Smooth muscle cell (in vitro differentiated cells): ENCODE measurements at regions not wholly inside any gene's neighbourhood (a gene's known extent, or its start where the extent isn't known, plus 50 kb on each side); places are given as distances from the start of the nearest gene placed in this dataset.

ENCODE experiments used
- DNase-seq: peaks from one replicate; lab custom pipeline; 2025; ENCODE audit not compliant: unreplicated experiment; lab: John Stamatoyannopoulos, UW
- H2AFZ ChIP-seq: fragments of 200-600 bp; sonication (generic); 2 replicates; pipeline ENCODE4 v1.6.0; 2016; ENCODE audit warnings: antibody characterized with exemption, low read depth, mild to moderate bottlenecking
- H3F3A ChIP-seq: fragments of 200-600 bp; sonication (generic); 2 replicates; pipeline ENCODE4 v1.6.0; 2017; ENCODE audit warnings: antibody characterized with exemption, low read depth
- H3K27ac ChIP-seq: fragments of 200-600 bp; sonication (generic); 2 replicates; pipeline ENCODE4 v1.5.1; 2016; ENCODE audit warnings: low read depth, mild to moderate bottlenecking
- H3K27me3 ChIP-seq: fragments of 200-600 bp; sonication (generic); 2 replicates; pipeline ENCODE4 v1.6.1; 2016; ENCODE audit warnings: low read depth, mild to moderate bottlenecking
- H3K36me3 ChIP-seq: fragments of 200-600 bp; sonication (generic); 2 replicates; pipeline ENCODE4 v1.5.1; 2016; ENCODE audit warnings: low read depth
- H3K4me1 ChIP-seq: fragments of 200-600 bp; sonication (generic); 2 replicates; pipeline ENCODE4 v1.5.1; 2016; ENCODE audit warnings: low read depth
- H3K4me2 ChIP-seq: fragments of 200-600 bp; sonication (generic); 2 replicates; pipeline ENCODE4 v1.6.0; 2016; ENCODE audit warnings: mild to moderate bottlenecking
- H3K4me3 ChIP-seq: fragments of 200-600 bp; sonication (generic); 2 replicates; pipeline ENCODE4 v1.5.1; 2016; ENCODE audit warnings: mild to moderate bottlenecking
- H3K79me2 ChIP-seq: fragments of 200-600 bp; sonication (generic); 2 replicates; pipeline ENCODE4 v1.6.0; 2016; ENCODE audit warnings: low read depth, mild to moderate bottlenecking
- H3K9ac ChIP-seq: fragments of 200-600 bp; sonication (generic); 2 replicates; pipeline ENCODE4 v1.6.0; 2016; ENCODE audit warnings: low read depth
- H3K9me3 ChIP-seq: fragments of 200-600 bp; sonication (generic); replicated peaks from 2 replicates; pipeline ENCODE4 v1.5.1; 2016; ENCODE audit warnings: low read depth
- H4K20me1 ChIP-seq: fragments of 200-600 bp; sonication (generic); 2 replicates; pipeline ENCODE4 v1.6.0; 2016; ENCODE audit warnings: low read depth
- WGBS: methylation state at CpG from one replicate; pipeline ENCODE4 v1.1.7; 2016; ENCODE audit warnings: low lambda C conversion rate; 5-methylcytosine and 5-hydroxymethylcytosine counted together
- TF ChIP-seq, protein P1 (sequence below): fragments of 200-600 bp; sonication (generic); IDR thresholded peaks from 2 replicates; pipeline ENCODE4 v1.5.1; 2017; ENCODE audit warnings: borderline replicate concordance, mild to moderate bottlenecking, antibody characterized with exemption; ENCODE audit not compliant: insufficient read depth, poor library complexity, severe bottlenecking

- no peak overlapping the region for H2AFZ ChIP-seq
- H4K20me1 ChIP-seq: no peaks in the 10 kb centered on the region
- peaks cover 3% of the 10 kb centered on the region for H3F3A ChIP-seq
- H3K27ac ChIP-seq: no peak overlapping the region
- H3K9ac ChIP-seq: no peak overlapping the region
- H3K36me3 ChIP-seq: no peaks in the 10 kb centered on the region
- DNase-seq: no peak
- H3K4me3 ChIP-seq: no peak overlapping the region
- no peaks in the 10 kb centered on the region for H3K9me3 ChIP-seq
- TF ChIP-seq, protein P1, sequence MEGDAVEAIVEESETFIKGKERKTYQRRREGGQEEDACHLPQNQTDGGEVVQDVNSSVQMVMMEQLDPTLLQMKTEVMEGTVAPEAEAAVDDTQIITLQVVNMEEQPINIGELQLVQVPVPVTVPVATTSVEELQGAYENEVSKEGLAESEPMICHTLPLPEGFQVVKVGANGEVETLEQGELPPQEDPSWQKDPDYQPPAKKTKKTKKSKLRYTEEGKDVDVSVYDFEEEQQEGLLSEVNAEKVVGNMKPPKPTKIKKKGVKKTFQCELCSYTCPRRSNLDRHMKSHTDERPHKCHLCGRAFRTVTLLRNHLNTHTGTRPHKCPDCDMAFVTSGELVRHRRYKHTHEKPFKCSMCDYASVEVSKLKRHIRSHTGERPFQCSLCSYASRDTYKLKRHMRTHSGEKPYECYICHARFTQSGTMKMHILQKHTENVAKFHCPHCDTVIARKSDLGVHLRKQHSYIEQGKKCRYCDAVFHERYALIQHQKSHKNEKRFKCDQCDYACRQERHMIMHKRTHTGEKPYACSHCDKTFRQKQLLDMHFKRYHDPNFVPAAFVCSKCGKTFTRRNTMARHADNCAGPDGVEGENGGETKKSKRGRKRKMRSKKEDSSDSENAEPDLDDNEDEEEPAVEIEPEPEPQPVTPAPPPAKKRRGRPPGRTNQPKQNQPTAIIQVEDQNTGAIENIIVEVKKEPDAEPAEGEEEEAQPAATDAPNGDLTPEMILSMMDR: no peak
- H3K27me3 ChIP-seq: no peaks in the 10 kb centered on the region
- H3K79me2 ChIP-seq: no peaks in the 10 kb centered on the region
- no peak overlapping the region for H3K4me2 ChIP-seq
- 62% methylated on average over 3 of the region's 3 CpGs for WGBS
- no peaks in the 10 kb centered on the region for H3K4me1 ChIP-seq
Measured at GRCh38 chr2:223681125-223681524, 79.0 kb upstream of the SCG2 start.

DNA sequence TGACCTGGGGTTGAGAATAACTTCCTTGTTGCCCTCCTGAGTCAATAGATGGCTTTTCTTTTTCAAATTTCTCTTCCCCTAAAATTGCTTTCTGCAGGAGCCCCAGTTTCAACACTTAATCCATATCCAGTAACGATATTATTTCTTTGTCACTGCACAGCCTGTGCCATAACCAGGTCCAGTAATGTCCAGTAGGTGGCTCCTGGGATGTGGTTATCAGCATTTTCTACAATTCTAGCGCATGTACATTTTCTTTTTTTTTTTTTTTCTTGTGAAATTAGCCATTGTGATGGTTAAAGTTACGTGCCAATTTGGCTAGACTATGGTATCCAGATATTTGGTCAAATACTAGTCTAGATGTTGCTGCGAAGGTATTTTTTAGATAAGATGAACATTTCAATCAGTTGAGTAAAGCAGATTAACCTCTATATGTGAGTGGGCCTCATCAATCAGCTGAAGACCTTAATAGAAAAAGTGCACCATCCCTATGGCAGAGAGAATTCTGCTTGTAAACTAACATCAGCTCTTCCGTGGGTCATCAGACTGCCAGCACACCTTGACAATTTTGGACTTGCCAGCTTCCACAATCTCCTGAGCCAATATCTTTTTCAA is 72.9 kb upstream of the SCG2 start:
- H4K20me1 ChIP-seq: no peaks in the 10 kb centered on the region
- no peaks in the 10 kb centered on the region for H3K27me3 ChIP-seq
- no peak overlapping the region for H3K9ac ChIP-seq
- DNase-seq: no peak
- H2AFZ ChIP-seq: no peak overlapping the region
- H3K27ac ChIP-seq: no peak overlapping the region
- H3F3A ChIP-seq: no peaks in the 10 kb centered on the region
- TF ChIP-seq, protein P1: peak; percentile 50
- H3K79me2 ChIP-seq: no peaks in the 10 kb centered on the region
- no peak overlapping the region for H3K4me2 ChIP-seq
- no peaks in the 10 kb centered on the region for H3K36me3 ChIP-seq
- WGBS: 80% methylated on average over 5 of the region's 5 CpGs
- no peaks in the 10 kb centered on the region for H3K4me1 ChIP-seq
- no peak overlapping the region for H3K4me3 ChIP-seq
- no peaks in the 10 kb centered on the region for H3K9me3 ChIP-seq

DNA sequence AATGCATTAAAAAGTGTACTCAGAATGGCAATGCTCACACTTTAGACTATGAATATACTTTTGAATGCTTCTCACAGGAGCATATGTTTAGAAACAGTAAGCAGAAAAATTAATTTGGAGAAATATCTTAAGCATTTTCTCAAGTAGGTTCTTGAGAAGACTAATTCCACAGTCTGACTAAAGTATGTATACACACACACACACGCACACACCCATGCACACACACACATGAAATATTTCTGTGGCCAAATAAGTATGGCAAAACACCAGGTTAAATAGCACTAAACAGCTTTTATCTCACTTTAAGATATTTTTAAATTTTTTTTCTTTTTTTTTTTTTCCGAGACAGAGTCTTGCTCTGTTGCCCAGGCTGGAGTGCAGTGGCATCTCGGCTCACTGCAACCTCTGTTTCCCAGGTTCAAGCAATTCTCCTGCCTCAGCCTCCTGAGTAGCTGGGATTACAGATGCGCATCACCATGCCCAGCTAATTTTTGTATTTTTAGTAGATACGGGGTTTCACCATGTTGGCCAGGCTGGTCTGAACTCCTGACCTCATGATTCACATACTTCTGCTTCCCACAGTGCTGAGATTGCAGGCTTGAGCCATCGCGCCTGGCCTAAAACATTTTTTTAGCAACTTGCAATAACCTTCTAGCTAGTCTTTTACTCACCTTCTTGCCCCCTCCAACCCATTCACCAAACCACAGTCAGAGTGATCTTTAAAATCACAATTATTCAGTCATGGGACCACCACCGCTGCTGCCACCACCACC is 67.5 kb upstream of the SCG2 start:
- TF ChIP-seq, protein P1: no peak
- Histone ChIP-seq H3K9ac (no peak overlapping the region), H3K36me3 (no peaks in the 10 kb centered on the region), H3K79me2 (no peaks in the 10 kb centered on the region), H4K20me1 (no peaks in the 10 kb centered on the region), H3K9me3 (no peaks in the 10 kb centered on the region), H3K4me2 (no peak overlapping the region), H3F3A (no peaks in the 10 kb centered on the region), H3K4me3 (no peak overlapping the region), H3K4me1 (no peaks in the 10 kb centered on the region), H2AFZ (no peak overlapping the region), H3K27me3 (no peaks in the 10 kb centered on the region), H3K27ac (no peak overlapping the region)
- WGBS: 57% methylated on average over 8 of the region's 8 CpGs
- DNase-seq: no peak
